GM12878 (cell line): ENCODE measurements at regions not wholly inside any gene's neighbourhood (a gene's known extent, or its start where the extent isn't known, plus 50 kb on each side); places are given as distances from the start of the nearest gene placed in this dataset.

Source experiments
- ATAC-seq: fragments of 200-7000 bp; cut with Tn5 transposase; 3 replicates; pipeline ENCODE4 v1.9.1; 2020; ENCODE audit warnings: mild to moderate bottlenecking, moderate library complexity
- BruUV-seq: library from RNA; stranded (reverse); fragments of 400-500 nt; replicated peaks from 2 replicates; lab custom pipeline; 2021; lab: Mats Ljungman, UMichigan
- CTCF ChIA-PET: fragments of 300-600 bp; sonication (Branson Sonifier 250); formaldehyde crosslinking; extraction: SDS; loops from one replicate; lab custom pipeline; 2021; ENCODE audit warnings: inconsistent platforms; lab: Yijun Ruan, JAX
- POLR2A ChIA-PET: fragments of 350-600 bp; formaldehyde crosslinking; extraction: SDS; loops from one replicate; lab custom pipeline; 2021; ENCODE audit warnings: inconsistent platforms; lab: Charles Lee
- RAD21 ChIA-PET: fragments of 300-600 bp; sonication (Branson Sonifier 250); formaldehyde crosslinking; loops from one replicate; lab custom pipeline; 2023; ENCODE audit warnings: antibody characterized with exemption; ENCODE audit not compliant: unreplicated experiment; lab: Charles Lee
- SMC1A ChIA-PET: fragments of 300-600 bp; sonication (Branson Sonifier 250); formaldehyde crosslinking; loops from one replicate; lab custom pipeline; 2023; ENCODE audit not compliant: unreplicated experiment, uncharacterized antibody; lab: Charles Lee
- DNase-seq: peaks from one replicate; pipeline ENCODE4 v3.0.0-alpha.2; 2011; ENCODE audit warnings: low read depth, low spot score
- FAIRE-seq: peaks from 3 replicates; lab custom pipeline; 2011; peaks lifted over from hg19 to GRCh38; lab: Jason Lieb, UNC
- H2AFZ ChIP-seq: 2 replicates; pipeline ENCODE4 v1.6.0; 2011; ENCODE audit warnings: low read depth, low read length, control low read depth; ENCODE audit not compliant: control insufficient read depth
- H3K27ac ChIP-seq: 2 replicates; pipeline ENCODE4 v1.5.1; 2011; ENCODE audit warnings: control low read depth; ENCODE audit not compliant: control insufficient read depth, insufficient read depth
- H3K27me3 ChIP-seq, 2 experiments: replicated peaks in 1 of 2; 2 replicates each; pipeline versions ENCODE4 v1.6.0 to v1.6.1; 2011; ENCODE audit warnings: low read length in 1 of 2; ENCODE audit not compliant: control insufficient read depth in 2 of 2, insufficient read depth in 2 of 2
- H3K36me3 ChIP-seq, 2 experiments: 2 replicates each; pipeline ENCODE4 v1.5.1; 2011; ENCODE audit warnings: low read length in 1 of 2; ENCODE audit not compliant: control insufficient read depth in 2 of 2, insufficient read depth in 2 of 2
- H3K4me1 ChIP-seq: 2 replicates; pipeline ENCODE4 v1.6.1; 2011; ENCODE audit warnings: mild to moderate bottlenecking, low read length, moderate library complexity, mixed read lengths; ENCODE audit not compliant: control insufficient read depth, insufficient read depth
- H3K4me2 ChIP-seq: 2 replicates; pipeline ENCODE4 v1.6.0; 2011; ENCODE audit warnings: control low read depth; ENCODE audit not compliant: control insufficient read depth, insufficient read depth
- H3K4me3 ChIP-seq: fragments of 200-600 bp; sonication (generic); 2 replicates; pipeline ENCODE4 v1.5.1; 2016
- H3K79me2 ChIP-seq: 2 replicates; pipeline ENCODE4 v1.6.0; 2011; ENCODE audit warnings: low read length; ENCODE audit not compliant: control insufficient read depth, insufficient read depth
- H3K9ac ChIP-seq: 2 replicates; pipeline ENCODE4 v1.8.0; 2011; ENCODE audit warnings: low read length, control low read depth, mixed read lengths; ENCODE audit not compliant: control insufficient read depth, insufficient read depth
- H3K9me3 ChIP-seq: replicated peaks from 3 replicates; pipeline ENCODE4 v1.5.1; 2011; ENCODE audit warnings: mild to moderate bottlenecking, low read length; ENCODE audit not compliant: control insufficient read depth, insufficient read depth
- H4K20me1 ChIP-seq: 2 replicates; pipeline ENCODE4 v1.6.0; 2011; ENCODE audit not compliant: control insufficient read depth, insufficient read depth
- BCL11A ChIP-seq: IDR thresholded peaks from 2 replicates; pipeline ENCODE4 v1.6.1; 2011; ENCODE audit warnings: low read depth, low read length
- BCL3 ChIP-seq: IDR thresholded peaks from 2 replicates; pipeline ENCODE4 v1.6.1; 2011; ENCODE audit warnings: borderline replicate concordance, low read depth, mild to moderate bottlenecking, moderate library complexity, low read length; ENCODE audit not compliant: insufficient read depth, poor library complexity, severe bottlenecking
- CTCF ChIP-seq, 3 experiments: IDR thresholded peaks in 2 of 3; conservative IDR thresholded peaks in 1 of 3; 2 replicates each; pipeline ENCODE4 v1.5.1; 2011; ENCODE audit warnings: low read depth in 3 of 3, low read length in 3 of 3, mild to moderate bottlenecking in 3 of 3, control low read depth in 2 of 3, moderate library complexity in 2 of 3, inconsistent platforms in 1 of 3, mixed read lengths in 1 of 3; ENCODE audit not compliant: control insufficient read depth in 2 of 3, insufficient read depth in 1 of 3; ENCODE audit errors: extremely low read depth in 1 of 3
- IKZF2 ChIP-seq, 2 experiments: fragments of 450-650 bp; IDR thresholded peaks; 2 replicates each; pipeline ENCODE4 v1.6.1; 2017; ENCODE audit warnings: mild to moderate bottlenecking in 2 of 2, moderate library complexity in 2 of 2
- JUND ChIP-seq: IDR thresholded peaks from 2 replicates; pipeline ENCODE4 v1.6.1; 2012; ENCODE audit warnings: low read depth, mild to moderate bottlenecking, low read length, improper control_type of control experiment, moderate library complexity
- LARP7 ChIP-seq: fragments of 450-650 bp; IDR thresholded peaks from 2 replicates; pipeline ENCODE4 v1.6.1; 2017; ENCODE audit warnings: mild to moderate bottlenecking
- MTA2 ChIP-seq: fragments of 450-650 bp; IDR thresholded peaks from 2 replicates; pipeline ENCODE4 v1.6.1; 2016; ENCODE audit warnings: low read depth, mild to moderate bottlenecking, moderate library complexity
- NBN ChIP-seq: fragments of 450-650 bp; IDR thresholded peaks from 2 replicates; pipeline ENCODE4 v1.6.1; 2016
- NRF1 ChIP-seq: conservative IDR thresholded peaks from 2 replicates; pipeline ENCODE4 v1.6.1; 2011; ENCODE audit warnings: mild to moderate bottlenecking, low read depth, low read length, improper control_type of control experiment
- RAD21 ChIP-seq: IDR thresholded peaks from 2 replicates; pipeline ENCODE4 v1.6.1; 2011; ENCODE audit warnings: mild to moderate bottlenecking, low read depth, low read length, moderate library complexity; ENCODE audit not compliant: insufficient read depth
- SMAD1 ChIP-seq: fragments of 450-650 bp; IDR thresholded peaks from 2 replicates; pipeline ENCODE4 v1.6.1; 2018; ENCODE audit warnings: mild to moderate bottlenecking, low read depth; ENCODE audit not compliant: partially characterized antibody
- STAT1 ChIP-seq: fragments of 450-650 bp; conservative IDR thresholded peaks from 2 replicates; pipeline ENCODE4 v1.6.1; 2014; ENCODE audit warnings: antibody characterized with exemption, mild to moderate bottlenecking
- YBX1 ChIP-seq: fragments of 450-650 bp; IDR thresholded peaks from 2 replicates; pipeline ENCODE4 v1.6.1; 2016; ENCODE audit warnings: antibody characterized with exemption
- ZBED1 ChIP-seq: IDR thresholded peaks from 2 replicates; pipeline ENCODE4 v1.6.1; 2016; ENCODE audit warnings: borderline replicate concordance
- ZNF274 ChIP-seq: IDR thresholded peaks from one replicate; pipeline ENCODE4 v1.8.0; 2011; ENCODE audit not compliant: insufficient read length, insufficient read depth
- WGBS: methylation state at CpG from one replicate; pipeline ENCODE4 v1.1.6; 2016; ENCODE audit warnings: low lambda C conversion rate; ENCODE audit not compliant: insufficient replicate concordance, insufficient coverage; ENCODE audit errors: missing lambda C conversion rate; 5-methylcytosine and 5-hydroxymethylcytosine counted together
- in situ Hi-C: fragments of 300-500 bp; cut with MboI; formaldehyde crosslinking; loops from 9 replicates; pipeline ENCODE4 v1.14.3; 2018; ENCODE audit warnings: mixed read lengths
- intact Hi-C: fragments of 100-400 bp; cut with micrococcal nuclease; formaldehyde crosslinking; loops from one replicate; pipeline ENCODE4 v1.14.2; 2022; ENCODE audit not compliant: unreplicated experiment
- TF ChIP-seq, protein P1 (sequence below): fragments of 450-650 bp; IDR thresholded peaks from 2 replicates; pipeline ENCODE4 v1.6.1; 2014; ENCODE audit warnings: mild to moderate bottlenecking
- TF ChIP-seq, protein P2 (sequence below): fragments of 450-650 bp; IDR thresholded peaks from 2 replicates; pipeline ENCODE4 v1.6.1; 2016; ENCODE audit warnings: mild to moderate bottlenecking

- Histone ChIP-seq H2AFZ (no peak overlapping the region; the same call in 1 of the 2 replicates), H3K4me1 (peaks cover 17% of the 10 kb centered on the region), H3K36me3 (no peaks in the 10 kb centered on the region), H3K79me2 (no peaks in the 10 kb centered on the region), H3K9me3 (no peaks in the 10 kb centered on the region), H3K4me3 (peak overlapping the region; percentile 27; the same call in 1 of the 2 replicates), H3K27ac (peak overlapping the region; percentile 20; the same call in 1 of the 2 replicates), H4K20me1 (no peaks in the 10 kb centered on the region), H3K9ac (no peak overlapping the region), H3K27me3 (no peaks in the 10 kb centered on the region), H3K4me2 (peak overlapping the region; percentile 73)
- ChIA-PET SMC1A (interaction anchor here (0.6 to 3.3 kb wide), 24 partner anchors 11 to 1485 kb away, joined by 3 to 37 read pairs (median 4); no protein-coding TSS in a partner anchor), POLR2A (interaction anchor here (0.7 to 1.4 kb wide), 4 partner anchors 17 to 95 kb away, joined by 3 to 8 read pairs (median 4); no protein-coding TSS in a partner anchor), CTCF (interaction anchor here (0.8 to 1.8 kb wide), 4 partner anchors 18 to 96 kb away, joined by 3 to 5 read pairs (median 4); no protein-coding TSS in a partner anchor), RAD21 (interaction anchor here (0.7 to 4.4 kb wide), 11 partner anchors 11 to 1491 kb away, joined by 3 to 39 read pairs (median 4); partner anchors contain the start of gene SPRED1)
- intact Hi-C loops, result loop anchor here (1.0 to 5.0 kb wide), 2 partner anchors 46 to 121 kb away; partner anchors contain the start of gene SPRED1
- 21% methylated on average over 9 of the region's 10 CpGs for WGBS
- no TSS peak for BruUV-seq
- no peak for FAIRE-seq
- peak; percentile 51 for DNase-seq
- peak; percentile 82 for ATAC-seq
- in situ Hi-C loops, result no loop called here
- TF ChIP-seq BCL11A (peak; percentile 32; the same call in 1 of the 2 replicates), STAT1 (no peak), ZNF274 (no peak), RAD21 (no peak), CTCF (IDR thresholded peaks at IDR 0.05 in 2 of 3, conservative IDR thresholded peaks at IDR 0.05 in 1 of 3; ENCODE audit: control insufficient read depth in 2 of 3, extremely low read depth in 1 of 3, insufficient read depth in 1 of 3, low read depth in 3 of 3, low read length in 3 of 3) (no peak), BCL3 (no peak), ZBED1 (no peak), IKZF2 (IDR thresholded peaks at IDR 0.05) (peak in 1 of 2 experiments; percentile 11; a peak in 1 of 4 replicates), JUND (no peak), YBX1 (no peak), MTA2 (peak; percentile 68; the same call in 1 of the 2 replicates), SMAD1 (no peak), LARP7 (no peak), NBN (no peak), NRF1 (no peak)
- TF ChIP-seq, protein P1, sequence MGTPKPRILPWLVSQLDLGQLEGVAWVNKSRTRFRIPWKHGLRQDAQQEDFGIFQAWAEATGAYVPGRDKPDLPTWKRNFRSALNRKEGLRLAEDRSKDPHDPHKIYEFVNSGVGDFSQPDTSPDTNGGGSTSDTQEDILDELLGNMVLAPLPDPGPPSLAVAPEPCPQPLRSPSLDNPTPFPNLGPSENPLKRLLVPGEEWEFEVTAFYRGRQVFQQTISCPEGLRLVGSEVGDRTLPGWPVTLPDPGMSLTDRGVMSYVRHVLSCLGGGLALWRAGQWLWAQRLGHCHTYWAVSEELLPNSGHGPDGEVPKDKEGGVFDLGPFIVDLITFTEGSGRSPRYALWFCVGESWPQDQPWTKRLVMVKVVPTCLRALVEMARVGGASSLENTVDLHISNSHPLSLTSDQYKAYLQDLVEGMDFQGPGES, result no peak
- TF ChIP-seq, protein P2, sequence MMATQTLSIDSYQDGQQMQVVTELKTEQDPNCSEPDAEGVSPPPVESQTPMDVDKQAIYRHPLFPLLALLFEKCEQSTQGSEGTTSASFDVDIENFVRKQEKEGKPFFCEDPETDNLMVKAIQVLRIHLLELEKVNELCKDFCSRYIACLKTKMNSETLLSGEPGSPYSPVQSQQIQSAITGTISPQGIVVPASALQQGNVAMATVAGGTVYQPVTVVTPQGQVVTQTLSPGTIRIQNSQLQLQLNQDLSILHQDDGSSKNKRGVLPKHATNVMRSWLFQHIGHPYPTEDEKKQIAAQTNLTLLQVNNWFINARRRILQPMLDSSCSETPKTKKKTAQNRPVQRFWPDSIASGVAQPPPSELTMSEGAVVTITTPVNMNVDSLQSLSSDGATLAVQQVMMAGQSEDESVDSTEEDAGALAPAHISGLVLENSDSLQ, result no peak
Measured at GRCh38 chr15:38130740-38131498, 121.7 kb upstream of the SPRED1 start.
